HEK293T (cell line): ENCODE measurements at regions not wholly inside any gene's neighbourhood (a gene's known extent, or its start where the extent isn't known, plus 50 kb on each side); places are given as distances from the start of the nearest gene placed in this dataset.

Source experiments
- ARNT ChIP-seq: fragments of 450-650 bp; IDR thresholded peaks from 2 replicates; pipeline ENCODE4 v1.6.1; 2017; ENCODE audit warnings: mild to moderate bottlenecking
- BHLHE40 ChIP-seq: fragments of 450-650 bp; IDR thresholded peaks from 2 replicates; pipeline ENCODE4 v1.6.1; 2016; ENCODE audit warnings: mild to moderate bottlenecking, moderate library complexity, borderline replicate concordance
- ELF4 ChIP-seq: fragments of 450-650 bp; IDR thresholded peaks from 2 replicates; pipeline ENCODE4 v1.6.1; 2017; ENCODE audit warnings: antibody characterized with exemption
- FOXK2 ChIP-seq: fragments of 450-650 bp; IDR thresholded peaks from 2 replicates; pipeline ENCODE4 v1.6.1; 2016; ENCODE audit warnings: mild to moderate bottlenecking
- FOXM1 ChIP-seq: fragments of 450-650 bp; IDR thresholded peaks from 2 replicates; pipeline ENCODE4 v1.6.1; 2017; ENCODE audit warnings: mild to moderate bottlenecking, borderline replicate concordance
- HDGF ChIP-seq: fragments of 450-650 bp; IDR thresholded peaks from 2 replicates; pipeline ENCODE4 v1.6.1; 2017; ENCODE audit warnings: antibody characterized with exemption, borderline replicate concordance
- L3MBTL2 ChIP-seq: fragments of 450-650 bp; conservative IDR thresholded peaks from 2 replicates; pipeline ENCODE4 v1.6.1; 2016; ENCODE audit warnings: mild to moderate bottlenecking
- LEF1 ChIP-seq: fragments of 450-650 bp; IDR thresholded peaks from 2 replicates; pipeline ENCODE4 v1.6.1; 2017; ENCODE audit warnings: mild to moderate bottlenecking, borderline replicate concordance
- PKNOX1 ChIP-seq: fragments of 450-650 bp; IDR thresholded peaks from 2 replicates; pipeline ENCODE4 v1.6.1; 2016
- SP1 ChIP-seq: fragments of 450-650 bp; IDR thresholded peaks from 2 replicates; pipeline ENCODE4 v1.6.1; 2017
- SUZ12 ChIP-seq: fragments of 450-650 bp; IDR thresholded peaks from 2 replicates; pipeline ENCODE4 v1.6.1; 2016; ENCODE audit warnings: mild to moderate bottlenecking
- TARDBP ChIP-seq: fragments of 450-650 bp; IDR thresholded peaks from 2 replicates; pipeline ENCODE4 v1.6.1; 2016

- TF ChIP-seq LEF1 (no peak), L3MBTL2 (no peak), ELF4 (no peak), TARDBP (no peak), BHLHE40 (no peak), PKNOX1 (no peak), FOXK2 (no peak), SUZ12 (no peak), SP1 (no peak), FOXM1 (no peak), ARNT (no peak), HDGF (no peak)
Measured at GRCh38 chr4:125836597-125837195, 521.9 kb downstream of the FAT4 start.
